HFF-Myc (cell line): ENCODE measurements at regions not wholly inside any gene's neighbourhood (a gene's known extent, or its start where the extent isn't known, plus 50 kb on each side); places are given as distances from the start of the nearest gene placed in this dataset.

ENCODE experiments used
- DNase-seq: peaks from one replicate; pipeline ENCODE4 v3.0.0-alpha.2; 2011; ENCODE audit warnings: low read depth; ENCODE audit errors: extremely low read depth
- H3K4me3 ChIP-seq: replicated peaks from 2 replicates; pipeline ENCODE4 v1.5.1; 2011; ENCODE audit warnings: low read depth, mild to moderate bottlenecking, control low read depth, low read length
- TF ChIP-seq, protein P1 (sequence below): IDR thresholded peaks from 2 replicates; pipeline ENCODE4 v1.5.1; 2012; ENCODE audit warnings: mild to moderate bottlenecking, low read depth, low read length, control low read depth; ENCODE audit errors: missing control alignments

DNA sequence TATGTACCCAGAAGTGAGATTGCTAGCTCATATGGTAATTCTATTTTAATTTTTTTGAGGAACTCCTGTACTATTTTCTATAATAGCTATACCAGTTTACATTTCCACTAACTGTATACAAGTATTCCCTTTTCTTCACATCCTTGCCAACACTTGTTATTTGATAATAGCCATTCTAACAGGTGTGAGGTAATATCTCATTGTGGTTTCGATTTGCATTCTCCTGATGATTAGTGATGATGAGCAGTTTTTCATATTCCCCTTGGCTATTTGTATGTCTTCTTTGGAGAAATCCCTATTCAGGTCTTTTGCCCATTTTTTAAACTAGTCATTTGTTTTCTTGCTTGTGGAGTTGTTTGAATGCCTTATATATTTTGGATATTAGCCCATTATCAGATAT is 121.3 kb downstream of the BBS10 start:
- TF ChIP-seq, protein P1, sequence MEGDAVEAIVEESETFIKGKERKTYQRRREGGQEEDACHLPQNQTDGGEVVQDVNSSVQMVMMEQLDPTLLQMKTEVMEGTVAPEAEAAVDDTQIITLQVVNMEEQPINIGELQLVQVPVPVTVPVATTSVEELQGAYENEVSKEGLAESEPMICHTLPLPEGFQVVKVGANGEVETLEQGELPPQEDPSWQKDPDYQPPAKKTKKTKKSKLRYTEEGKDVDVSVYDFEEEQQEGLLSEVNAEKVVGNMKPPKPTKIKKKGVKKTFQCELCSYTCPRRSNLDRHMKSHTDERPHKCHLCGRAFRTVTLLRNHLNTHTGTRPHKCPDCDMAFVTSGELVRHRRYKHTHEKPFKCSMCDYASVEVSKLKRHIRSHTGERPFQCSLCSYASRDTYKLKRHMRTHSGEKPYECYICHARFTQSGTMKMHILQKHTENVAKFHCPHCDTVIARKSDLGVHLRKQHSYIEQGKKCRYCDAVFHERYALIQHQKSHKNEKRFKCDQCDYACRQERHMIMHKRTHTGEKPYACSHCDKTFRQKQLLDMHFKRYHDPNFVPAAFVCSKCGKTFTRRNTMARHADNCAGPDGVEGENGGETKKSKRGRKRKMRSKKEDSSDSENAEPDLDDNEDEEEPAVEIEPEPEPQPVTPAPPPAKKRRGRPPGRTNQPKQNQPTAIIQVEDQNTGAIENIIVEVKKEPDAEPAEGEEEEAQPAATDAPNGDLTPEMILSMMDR, result no peak
- no peak overlapping the region for H3K4me3 ChIP-seq
- no peak for DNase-seq

DNA sequence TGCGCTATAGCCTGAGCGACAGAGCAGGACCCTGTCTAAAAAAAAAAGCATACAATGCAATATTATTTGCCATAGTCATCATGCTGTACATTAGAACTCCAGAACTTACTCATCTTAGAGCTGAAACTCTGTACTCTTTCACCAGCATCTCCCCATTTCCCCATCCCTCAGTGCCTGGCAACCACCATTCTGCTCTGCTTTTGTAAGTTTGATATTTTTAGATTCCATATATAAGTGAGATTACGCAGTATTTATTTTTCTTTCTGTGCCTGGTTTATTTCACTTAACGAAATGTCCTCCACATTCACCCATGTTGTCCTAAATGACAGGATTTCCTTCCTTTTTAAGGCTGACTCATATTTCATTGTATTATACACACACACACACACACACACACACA is 121.8 kb downstream of the BBS10 start:
- H3K4me3 ChIP-seq, result no peak overlapping the region
- TF ChIP-seq, protein P1, result no peak
- DNase-seq, result no peak

DNA sequence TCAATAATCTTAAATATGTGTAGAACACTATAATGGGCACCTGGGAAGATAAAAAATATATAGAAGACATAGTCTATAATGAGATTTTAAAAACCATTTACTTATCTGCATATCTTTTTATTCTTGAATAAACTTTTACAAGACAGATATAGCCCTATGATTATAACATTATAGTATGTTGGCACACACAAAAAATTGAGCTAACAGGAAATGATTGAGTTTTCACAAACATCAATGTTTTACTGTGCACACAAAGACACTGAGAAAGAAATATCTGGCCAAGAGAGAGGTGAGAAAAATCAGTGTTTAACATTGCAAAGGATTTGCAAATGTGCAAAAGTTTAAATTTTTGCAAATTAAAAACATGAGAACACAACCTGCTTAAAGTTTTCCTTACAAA is 124.3 kb downstream of the BBS10 start:
- no peak overlapping the region for H3K4me3 ChIP-seq
- DNase-seq, result no peak
- TF ChIP-seq, protein P1, result no peak

DNA sequence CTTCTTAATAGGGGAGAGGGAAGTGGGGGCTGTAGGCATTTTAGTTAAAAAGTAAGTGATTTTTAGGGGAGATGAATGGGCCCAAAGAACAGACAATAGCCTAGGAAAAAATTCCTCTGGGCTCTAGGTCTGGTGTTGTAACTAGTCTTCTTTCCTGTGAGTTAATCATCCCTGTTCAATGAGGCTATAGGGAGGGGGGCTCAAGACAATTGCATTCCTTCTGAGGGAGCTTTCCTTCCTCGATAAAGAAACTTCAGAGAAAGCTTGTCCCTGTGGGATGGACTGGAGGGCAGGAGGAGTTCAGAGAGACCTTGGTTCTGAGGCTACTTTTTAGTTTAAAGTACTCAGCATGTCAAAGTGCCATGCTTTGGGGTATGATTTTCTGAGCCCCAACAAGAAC is 127.2 kb downstream of the BBS10 start:
- no peak overlapping the region for H3K4me3 ChIP-seq
- TF ChIP-seq, protein P1, result no peak
- no peak for DNase-seq

DNA sequence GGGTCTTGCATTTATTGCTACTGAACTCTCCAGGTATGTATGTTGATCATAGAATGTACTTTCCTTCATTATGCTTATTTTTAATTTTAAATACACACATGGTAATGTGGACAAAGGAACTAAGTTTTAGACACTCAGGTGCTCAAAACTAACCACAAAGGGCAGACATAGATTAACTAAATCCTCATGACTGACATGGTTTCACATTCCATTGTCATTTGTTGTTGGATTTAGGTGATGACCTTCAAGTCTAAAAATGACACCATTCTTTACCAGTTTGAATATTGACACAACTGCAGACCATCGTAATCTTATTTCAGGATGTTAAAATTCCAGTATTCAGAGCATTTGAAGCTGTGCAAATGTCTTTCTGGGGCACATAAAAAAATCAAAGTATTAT is 128.4 kb downstream of the BBS10 start:
- H3K4me3 ChIP-seq, result no peak overlapping the region
- no peak for DNase-seq
- TF ChIP-seq, protein P1, result no peak

DNA sequence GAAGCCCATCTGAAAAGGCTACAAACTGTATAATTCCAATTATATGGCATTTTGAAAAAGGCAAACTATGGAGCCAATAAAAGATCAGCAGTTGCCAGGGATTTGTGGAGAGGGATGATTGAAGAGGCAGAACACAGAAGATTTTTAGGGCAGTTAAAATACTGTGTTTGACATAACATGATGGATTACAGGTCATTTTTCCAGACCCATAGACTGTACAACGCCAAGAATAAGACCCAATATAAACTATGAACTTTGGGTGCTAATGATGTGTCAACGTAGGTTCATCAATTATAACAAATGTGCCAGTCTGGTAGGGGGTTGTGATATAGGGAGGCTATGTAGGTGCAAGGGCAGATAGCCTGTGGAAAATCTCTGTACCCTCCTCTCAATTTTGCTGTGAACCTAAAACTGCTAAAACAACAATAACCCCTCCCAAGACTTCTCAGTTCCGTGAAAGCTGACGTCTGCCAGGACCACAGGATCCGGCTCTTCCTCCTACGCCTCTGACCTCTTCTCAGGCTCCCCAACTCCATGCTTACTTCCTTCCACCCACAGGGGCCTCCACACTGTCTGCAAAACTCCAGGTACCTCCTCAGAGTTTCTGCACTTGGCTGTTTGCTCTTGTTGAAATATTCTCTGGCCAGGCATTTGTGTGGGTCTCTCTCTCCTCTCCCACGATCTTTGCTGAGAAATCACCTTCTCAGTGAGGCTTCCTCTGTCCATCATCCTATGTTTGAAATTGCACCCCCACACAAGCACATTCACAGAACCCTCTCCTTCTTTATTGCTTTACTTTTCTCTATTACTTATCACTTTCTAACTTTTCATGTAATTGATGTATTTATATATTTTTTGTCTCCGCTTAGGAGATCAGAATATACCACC is 131.4 kb downstream of the BBS10 start:
- DNase-seq, result no peak
- TF ChIP-seq, protein P1, result no peak
- no peak overlapping the region for H3K4me3 ChIP-seq
